Transverse colon (tissue), 3 donors: ENCODE measurements at regions not wholly inside any gene's neighbourhood (a gene's known extent, or its start where the extent isn't known, plus 50 kb on each side); places are given as distances from the start of the nearest gene placed in this dataset.

Source experiments
- EP300 ChIP-seq: sonication (generic); formaldehyde crosslinking; IDR thresholded peaks from one replicate; pipeline ENCODE4 v1.6.1; 2017; ENCODE audit warnings: antibody characterized with exemption, low read depth
- POLR2A ChIP-seq: fragments of 450-650 bp; IDR thresholded peaks from one replicate; pipeline ENCODE4 v1.6.1; 2016; ENCODE audit warnings: antibody characterized with exemption, mild to moderate bottlenecking, moderate library complexity
- TF ChIP-seq, protein P1 (sequence below), 5 experiments: fragments of 200-600 bp in 3 of 5; fragments of 450-650 bp in 2 of 5; sonication (generic) in 3 of 5; IDR thresholded peaks; 1 replicate in 2 of 5; 2 replicates in 3 of 5; pipeline ENCODE4 v1.5.1; 2016 to 2017; ENCODE audit warnings: antibody characterized with exemption in 5 of 5, inconsistent platforms in 3 of 5, mild to moderate bottlenecking in 2 of 5, moderate library complexity in 1 of 5

DNA sequence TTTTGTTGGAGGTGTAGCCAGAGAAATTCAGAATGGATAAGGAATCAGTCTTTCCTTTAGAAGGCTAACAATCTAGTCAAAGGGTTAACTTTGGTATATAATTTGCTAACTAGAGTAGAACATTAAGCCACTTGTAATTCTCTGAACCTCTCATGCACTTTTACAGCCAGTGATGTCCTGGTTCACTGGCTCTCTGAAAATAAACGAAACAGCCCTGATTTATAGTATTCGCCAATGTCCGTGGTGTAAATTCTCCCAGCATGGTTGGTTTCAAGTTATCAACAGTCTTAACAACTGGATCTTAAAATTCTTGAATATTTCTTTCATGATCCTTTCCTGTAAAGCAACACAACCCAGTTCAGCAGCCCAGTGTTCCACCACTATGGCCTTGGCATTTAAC lies 500.4 kb upstream of the CDIN1 start:
- TF ChIP-seq EP300 (no peak), POLR2A (no peak)
- TF ChIP-seq, protein P1, sequence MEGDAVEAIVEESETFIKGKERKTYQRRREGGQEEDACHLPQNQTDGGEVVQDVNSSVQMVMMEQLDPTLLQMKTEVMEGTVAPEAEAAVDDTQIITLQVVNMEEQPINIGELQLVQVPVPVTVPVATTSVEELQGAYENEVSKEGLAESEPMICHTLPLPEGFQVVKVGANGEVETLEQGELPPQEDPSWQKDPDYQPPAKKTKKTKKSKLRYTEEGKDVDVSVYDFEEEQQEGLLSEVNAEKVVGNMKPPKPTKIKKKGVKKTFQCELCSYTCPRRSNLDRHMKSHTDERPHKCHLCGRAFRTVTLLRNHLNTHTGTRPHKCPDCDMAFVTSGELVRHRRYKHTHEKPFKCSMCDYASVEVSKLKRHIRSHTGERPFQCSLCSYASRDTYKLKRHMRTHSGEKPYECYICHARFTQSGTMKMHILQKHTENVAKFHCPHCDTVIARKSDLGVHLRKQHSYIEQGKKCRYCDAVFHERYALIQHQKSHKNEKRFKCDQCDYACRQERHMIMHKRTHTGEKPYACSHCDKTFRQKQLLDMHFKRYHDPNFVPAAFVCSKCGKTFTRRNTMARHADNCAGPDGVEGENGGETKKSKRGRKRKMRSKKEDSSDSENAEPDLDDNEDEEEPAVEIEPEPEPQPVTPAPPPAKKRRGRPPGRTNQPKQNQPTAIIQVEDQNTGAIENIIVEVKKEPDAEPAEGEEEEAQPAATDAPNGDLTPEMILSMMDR (IDR thresholded peaks at IDR 0.05), result no peak
